SW480 (cell line): ENCODE measurements at regions not wholly inside any gene's neighbourhood (a gene's known extent, or its start where the extent isn't known, plus 50 kb on each side); places are given as distances from the start of the nearest gene placed in this dataset.

Source experiments
- DNase-seq: peaks from one replicate; pipeline ENCODE4 v3.0.0-alpha.2; 2016; ENCODE audit warnings: low spot score

DNA sequence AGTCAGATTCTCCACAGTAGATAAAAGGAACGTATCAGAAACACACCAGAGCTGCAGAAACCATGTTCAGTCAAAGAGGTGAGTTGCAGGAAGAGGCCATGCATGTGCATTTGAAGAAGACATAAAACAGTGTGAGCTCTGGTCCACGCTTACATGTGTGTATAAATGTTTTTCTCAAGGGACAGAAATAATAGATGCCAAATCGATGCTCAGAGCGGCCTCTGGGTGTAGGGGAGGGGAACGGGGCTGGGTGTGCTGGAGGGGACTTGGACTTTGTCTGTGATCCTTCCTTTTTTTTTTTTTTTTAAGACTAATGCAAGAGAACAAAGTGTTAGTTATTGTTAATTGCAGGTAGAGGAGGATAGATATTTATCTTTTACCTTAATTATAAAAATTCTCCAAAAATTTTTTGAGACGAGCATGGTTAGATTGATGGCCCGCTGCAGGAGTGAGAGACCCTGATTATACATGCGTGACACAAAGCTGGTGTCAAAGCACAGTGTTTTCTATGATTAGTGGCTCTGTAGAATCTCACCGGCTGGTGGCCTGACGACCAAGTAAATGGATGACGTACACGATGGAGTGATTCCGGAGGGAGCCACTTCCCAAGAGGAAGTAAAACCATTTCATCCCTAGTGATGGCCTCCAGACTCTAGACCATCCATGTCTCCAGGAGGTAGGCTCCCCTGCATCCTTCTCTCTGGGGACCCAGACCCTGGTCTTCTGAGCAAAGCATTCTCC, 240.2 kb downstream of the ENGASE start:
- no peak for DNase-seq

GRCh38 chr17:79311373-79311772, 236.7 kb downstream of the ENGASE start:
- no peak for DNase-seq

GRCh38 chr17:79306424-79307318, 232.0 kb downstream of the ENGASE start:
- no peak for DNase-seq

DNA sequence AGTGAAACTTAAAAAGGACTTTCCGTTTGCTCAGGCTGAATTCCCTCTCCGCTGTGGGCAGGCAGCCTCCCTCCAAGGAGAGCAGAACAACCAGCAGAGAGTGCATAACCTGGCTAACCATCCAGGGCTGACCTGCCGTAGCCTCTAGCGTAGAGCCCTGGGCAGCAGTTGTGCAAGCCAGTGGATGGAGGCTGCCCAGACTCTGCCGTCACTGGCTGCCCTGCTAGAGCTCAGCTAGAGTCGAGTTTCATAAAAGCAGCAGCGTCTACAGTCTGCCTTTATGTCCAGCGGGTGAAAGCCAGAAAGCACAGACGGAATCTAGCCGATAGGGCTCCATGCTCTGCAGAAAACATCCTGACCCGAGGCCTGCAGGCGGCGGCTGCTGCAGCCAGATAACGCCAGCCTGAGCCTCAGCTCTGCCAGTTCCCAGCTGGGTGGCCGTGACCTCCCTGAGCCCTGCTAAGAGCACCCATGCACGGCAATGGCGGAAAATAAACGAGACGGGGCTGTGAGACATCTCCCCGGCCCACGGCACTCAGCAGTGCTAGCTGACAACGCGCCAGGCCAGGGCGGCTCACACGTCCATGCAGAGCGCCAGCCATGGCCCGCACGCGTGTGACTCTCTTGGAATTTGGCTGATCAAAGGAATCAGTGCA, 231.3 kb downstream of the ENGASE start:
- no peak for DNase-seq

DNA sequence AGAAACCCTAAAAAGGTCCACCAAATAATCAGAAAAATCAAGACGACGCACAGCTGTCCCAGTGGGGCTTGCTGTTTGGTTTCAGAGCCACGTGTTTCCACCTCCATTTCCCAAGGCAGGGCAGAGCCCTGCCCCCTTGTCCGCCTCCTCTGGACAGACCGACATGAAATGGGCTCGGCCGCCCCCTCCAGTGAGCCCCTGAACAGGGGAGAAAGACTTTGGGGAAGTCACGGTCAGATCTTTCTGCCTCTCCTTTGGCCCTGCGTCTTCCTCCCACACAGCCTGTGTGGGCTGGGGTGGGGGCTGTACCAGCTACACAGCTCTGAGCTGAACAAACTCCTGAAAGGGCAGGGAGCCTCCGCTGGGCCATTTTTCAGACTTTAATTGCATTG, 230.7 kb downstream of the ENGASE start:
- no peak for DNase-seq

GRCh38 chr17:79304884-79305283, 230.3 kb downstream of the ENGASE start:
- no peak for DNase-seq

DNA sequence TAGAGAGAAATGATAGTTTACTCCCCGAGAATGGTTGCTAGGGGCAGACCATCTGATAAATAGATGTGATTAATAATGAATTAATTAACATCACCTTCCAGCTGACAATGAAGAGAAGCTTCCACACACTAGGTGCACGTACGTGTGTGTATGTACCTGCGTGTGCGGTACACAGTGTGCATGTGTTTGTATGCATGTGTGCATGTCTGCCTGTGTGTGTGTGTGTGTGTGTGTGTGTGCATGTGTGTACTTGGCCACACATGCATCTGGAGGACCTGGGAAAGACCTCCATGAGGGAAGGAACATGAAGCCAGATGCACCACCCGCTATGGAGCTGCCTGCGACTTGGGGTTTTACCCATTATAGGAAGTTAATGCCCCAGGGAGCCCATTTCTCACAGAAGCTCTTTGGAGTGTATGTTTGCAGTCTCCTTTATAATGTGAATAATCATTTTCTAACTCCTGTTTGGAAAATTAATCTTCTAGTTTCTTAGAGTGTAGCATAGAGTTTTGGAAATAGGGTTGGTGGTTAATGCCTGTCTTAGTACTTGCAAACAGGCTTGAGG, 229.1 kb downstream of the ENGASE start:
- no peak for DNase-seq

DNA sequence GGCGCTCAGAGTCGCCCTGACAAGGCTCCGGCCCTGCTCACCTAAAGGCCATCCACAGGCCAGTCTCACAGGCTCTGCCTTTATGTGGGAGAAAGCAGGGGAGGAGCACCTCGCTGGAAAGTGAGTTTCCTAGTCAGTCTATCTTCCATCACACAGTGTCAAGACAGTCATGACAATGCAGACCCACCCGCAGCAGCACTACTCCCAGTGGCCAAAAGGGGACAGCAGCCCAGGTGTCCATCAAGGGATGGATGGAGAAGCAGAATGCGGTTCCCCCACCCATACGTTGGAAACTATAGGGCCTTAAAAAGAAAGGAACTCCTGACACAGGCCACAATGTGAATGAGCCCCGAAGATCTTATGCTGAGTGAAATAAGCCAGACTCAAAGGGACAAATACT, 226.8 kb downstream of the ENGASE start:
- no peak for DNase-seq

GRCh38 chr17:79299349-79299748, 224.7 kb downstream of the ENGASE start:
- no peak for DNase-seq

DNA sequence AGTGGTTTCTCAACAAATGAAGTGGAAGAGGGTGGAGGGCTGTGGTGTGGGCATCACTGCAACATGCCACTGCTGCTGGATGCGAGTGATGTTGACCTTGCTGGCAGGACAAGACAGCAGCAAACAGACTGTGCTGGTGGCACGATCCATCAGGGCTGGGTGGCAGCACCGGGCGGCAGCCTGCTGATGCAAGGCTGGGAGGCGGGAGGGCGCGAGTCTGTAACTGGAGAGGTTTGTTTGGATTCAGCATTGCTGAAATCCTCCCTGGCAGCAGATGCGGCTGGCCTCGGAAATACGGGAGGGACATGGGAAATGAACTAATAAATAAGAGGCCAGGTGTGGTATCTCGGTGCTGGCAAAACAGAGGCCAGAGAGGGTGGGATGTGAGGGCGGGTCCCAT, 224.2 kb downstream of the ENGASE start:
- peak; percentile 7 for DNase-seq

DNA sequence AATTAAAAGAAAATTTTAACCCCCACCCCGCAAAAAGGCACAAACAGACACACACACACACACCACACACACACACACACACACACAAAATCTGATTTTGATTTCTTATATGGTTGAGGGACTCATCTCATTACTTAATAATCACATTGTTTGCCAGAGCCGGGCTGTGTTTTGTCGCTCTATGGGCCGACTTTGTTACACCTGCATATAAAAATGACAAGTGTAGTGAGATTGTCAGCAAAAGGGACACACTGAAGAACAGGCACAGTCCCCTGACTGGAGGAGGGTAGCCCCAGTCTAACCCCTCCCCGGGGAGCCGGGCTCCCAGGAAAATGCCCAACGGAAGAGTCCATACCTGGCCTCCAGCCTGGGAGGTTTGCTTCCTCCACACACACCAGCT, 221.6 kb downstream of the ENGASE start:
- no peak for DNase-seq

GRCh38 chr17:79295307-79295706, 220.7 kb downstream of the ENGASE start:
- DNase-seq, result no peak

GRCh38 chr17:79294459-79295071, 219.9 kb downstream of the ENGASE start:
- DNase-seq, result peak; percentile 41

DNA sequence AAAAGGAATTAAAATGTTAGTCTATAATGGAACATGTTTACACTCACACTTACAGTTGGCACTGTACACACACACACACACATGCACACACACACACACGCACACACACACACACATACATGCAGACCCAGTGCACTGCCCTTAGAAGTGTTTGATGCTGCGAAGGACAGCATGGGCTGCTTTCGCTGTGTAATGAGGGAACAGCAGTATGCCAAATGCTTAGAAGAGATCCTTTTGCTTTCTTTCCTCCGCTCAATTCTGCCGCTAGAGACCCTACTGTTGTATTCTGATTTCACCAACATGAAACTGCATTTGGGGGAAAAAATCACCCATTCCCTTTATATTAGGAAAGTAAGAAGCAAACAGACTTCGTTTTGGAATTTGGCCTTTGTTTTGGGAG, 217.9 kb downstream of the ENGASE start:
- DNase-seq, result no peak

- no peak for DNase-seq
Measured at GRCh38 chr17:79291391-79291790, 216.8 kb downstream of the ENGASE start.

- no peak for DNase-seq
Measured at GRCh38 chr17:79290726-79291125, 216.1 kb downstream of the ENGASE start.

DNA sequence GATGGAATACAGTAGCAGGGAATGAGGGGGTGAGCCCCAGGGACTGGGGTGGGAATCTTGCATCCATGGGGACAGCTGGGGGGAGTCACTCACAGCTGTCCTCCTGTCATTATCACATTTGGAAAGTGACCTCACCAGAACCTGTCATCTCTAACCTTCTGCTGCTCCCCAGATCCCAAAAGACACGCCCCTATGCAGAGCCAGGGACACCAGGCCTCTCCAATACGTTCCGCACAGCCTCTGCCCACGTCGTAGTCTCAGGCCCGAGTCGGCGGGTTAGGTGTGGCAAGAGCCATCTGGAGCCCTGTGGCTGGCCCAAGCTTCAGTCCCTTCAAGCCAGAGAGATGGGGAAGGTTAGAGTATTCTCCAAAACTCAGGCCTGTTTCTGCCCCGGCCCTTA, 214.3 kb downstream of the ENGASE start:
- no peak for DNase-seq

GRCh38 chr17:79286440-79286839, 211.8 kb downstream of the ENGASE start:
- no peak for DNase-seq

- no peak for DNase-seq
Measured at GRCh38 chr17:79285973-79286372, 211.3 kb downstream of the ENGASE start.

DNA sequence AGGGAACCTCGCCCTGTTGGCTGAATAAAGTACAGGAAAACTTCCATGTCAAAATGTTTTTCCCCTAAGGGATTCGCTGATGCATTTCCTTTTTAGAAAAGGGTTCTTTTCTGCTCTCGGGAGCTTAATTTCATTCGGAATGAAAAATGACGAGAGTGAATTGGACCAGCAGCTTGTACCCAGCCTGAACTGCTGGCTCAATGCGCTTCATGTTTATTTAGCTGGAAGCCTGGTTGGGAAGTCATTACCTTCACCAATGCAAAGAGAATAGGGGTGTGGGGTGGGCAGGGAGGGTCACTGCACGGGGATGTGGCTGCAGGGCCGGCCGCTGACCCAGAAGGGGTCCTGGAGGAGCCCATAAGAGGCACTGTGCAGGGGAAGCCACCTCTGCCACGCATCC, 207.7 kb downstream of the ENGASE start:
- no peak for DNase-seq

DNA sequence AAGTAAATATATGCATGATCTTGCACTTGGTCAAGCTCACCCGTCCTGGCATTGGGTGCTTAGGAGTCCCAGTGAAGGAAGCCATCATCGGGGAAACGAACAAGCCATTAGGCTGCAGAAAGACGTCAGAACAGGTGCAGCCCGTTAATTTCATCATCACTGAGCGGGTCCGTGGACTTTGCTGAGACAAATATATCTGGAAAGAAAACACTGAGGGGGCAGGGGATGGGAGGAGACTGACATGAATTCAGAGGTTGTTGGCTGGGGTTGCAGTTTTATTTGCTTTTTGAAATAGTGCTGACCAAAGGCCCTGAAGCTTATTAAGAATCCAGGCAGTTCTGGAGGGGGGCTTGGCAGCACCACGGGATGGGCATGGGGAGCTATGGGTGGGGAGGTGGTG, 207.2 kb downstream of the ENGASE start:
- DNase-seq, result no peak
